ENCODE measurements at regions not wholly inside any gene's neighbourhood (a gene's known extent, or its start where the extent isn't known, plus 50 kb on each side); places are given as distances from the start of the nearest gene placed in this dataset.

GRCh38 chrX:137646472-137646871, 80.5 kb downstream of the ZIC3 start:
- no peaks in the 10 kb centered on the region for H3K36me3 Mint-ChIP-seq (ENCODE audit: low read depth)
- H3K27ac Mint-ChIP-seq: no peak overlapping the region
- no peak overlapping the region for H3K4me3 Mint-ChIP-seq
- CTCF ChIA-PET: interaction anchor here (1.1 kb wide), 1 partner anchor 140 kb away, joined by 3 read pairs; no protein-coding TSS in a partner anchor
- no peaks in the 10 kb centered on the region for H3K9me3 Mint-ChIP-seq
- H3K4me1 Mint-ChIP-seq: no peaks in the 10 kb centered on the region
- no peak for DNase-seq
- H3K27me3 Mint-ChIP-seq: no peaks in the 10 kb centered on the region
- POLR2A ChIA-PET: no interaction called here

- H3K9me3 Mint-ChIP-seq: no peaks in the 10 kb centered on the region
- POLR2A ChIA-PET: no interaction called here
Measured at GRCh38 chrX:137651647-137652046, 85.7 kb downstream of the ZIC3 start.

GRCh38 chrX:137652086-137652485, 86.2 kb downstream of the ZIC3 start:
- ChIA-PET CTCF (no interaction called here), POLR2A (no interaction called here)
- H3K27me3 Mint-ChIP-seq: no peaks in the 10 kb centered on the region
- DNase-seq: no peak
- no peak overlapping the region for H3K4me3 Mint-ChIP-seq
- no peaks in the 10 kb centered on the region for H3K4me1 Mint-ChIP-seq
- H3K27ac Mint-ChIP-seq: no peak overlapping the region
- no peaks in the 10 kb centered on the region for H3K36me3 Mint-ChIP-seq (ENCODE audit: low read depth)
- no peaks in the 10 kb centered on the region for H3K9me3 Mint-ChIP-seq

More at GRCh38 chrX:137651647-137652046, 85.7 kb downstream of the ZIC3 start:
- Mint-ChIP-seq H3K27me3 (no peaks in the 10 kb centered on the region), H3K27ac (no peak overlapping the region), H3K4me1 (no peaks in the 10 kb centered on the region), H3K4me3 (no peak overlapping the region), H3K36me3 (ENCODE audit: low read depth) (no peaks in the 10 kb centered on the region)
- DNase-seq: no peak
- CTCF ChIA-PET: no interaction called here

- no peaks in the 10 kb centered on the region for H3K27me3 Mint-ChIP-seq
- no peaks in the 10 kb centered on the region for H3K36me3 Mint-ChIP-seq (ENCODE audit: low read depth)
- H3K9me3 Mint-ChIP-seq: no peaks in the 10 kb centered on the region
- POLR2A ChIA-PET: no interaction called here
- no peaks in the 10 kb centered on the region for H3K4me1 Mint-ChIP-seq
- no peak overlapping the region for H3K4me3 Mint-ChIP-seq
- no peak overlapping the region for H3K27ac Mint-ChIP-seq
- CTCF ChIA-PET: no interaction called here
- DNase-seq: no peak
Measured at GRCh38 chrX:137654481-137654880, 88.6 kb downstream of the ZIC3 start.

GRCh38 chrX:137667776-137668175, 101.8 kb downstream of the ZIC3 start:
- H3K4me3 Mint-ChIP-seq: no peak overlapping the region
- H3K27ac Mint-ChIP-seq: no peak overlapping the region
- H3K27me3 Mint-ChIP-seq: no peaks in the 10 kb centered on the region

GRCh38 chrX:137684591-137684990, 118.7 kb downstream of the ZIC3 start:
- ChIA-PET POLR2A (no interaction called here), CTCF (interaction anchor here (0.6 kb wide), 1 partner anchor 1688 kb away, joined by 3 read pairs; no protein-coding TSS in a partner anchor)
- Mint-ChIP-seq H3K4me1 (no peaks in the 10 kb centered on the region), H3K9me3 (no peaks in the 10 kb centered on the region), H3K36me3 (ENCODE audit: low read depth) (no peaks in the 10 kb centered on the region), H3K4me3 (no peak overlapping the region), H3K27ac (no peak overlapping the region), H3K27me3 (no peaks in the 10 kb centered on the region)
- DNase-seq: no peak

More at GRCh38 chrX:137667776-137668175, 101.8 kb downstream of the ZIC3 start:
- Mint-ChIP-seq H3K4me1 (no peaks in the 10 kb centered on the region), H3K9me3 (no peaks in the 10 kb centered on the region), H3K36me3 (ENCODE audit: low read depth) (no peaks in the 10 kb centered on the region)
- ChIA-PET POLR2A (no interaction called here), CTCF (no interaction called here)
- DNase-seq: no peak

- Mint-ChIP-seq H3K27ac (no peak overlapping the region), H3K9me3 (no peaks in the 10 kb centered on the region), H3K4me1 (no peaks in the 10 kb centered on the region), H3K4me3 (no peak overlapping the region), H3K36me3 (ENCODE audit: low read depth) (no peaks in the 10 kb centered on the region), H3K27me3 (no peaks in the 10 kb centered on the region)
- CTCF ChIA-PET: no interaction called here
- DNase-seq: no peak
- POLR2A ChIA-PET: no interaction called here
Measured at GRCh38 chrX:137695417-137695816, 129.5 kb downstream of the ZIC3 start.

GRCh38 chrX:137707348-137707747, 141.4 kb downstream of the ZIC3 start:
- Mint-ChIP-seq H3K9me3 (no peaks in the 10 kb centered on the region), H3K27ac (no peak overlapping the region), H3K36me3 (ENCODE audit: low read depth) (no peaks in the 10 kb centered on the region), H3K4me3 (no peak overlapping the region), H3K27me3 (no peaks in the 10 kb centered on the region), H3K4me1 (no peaks in the 10 kb centered on the region)
- ChIA-PET POLR2A (no interaction called here), CTCF (no interaction called here)
- no peak for DNase-seq

- CTCF ChIA-PET: no interaction called here
- no peak for DNase-seq
- no peak overlapping the region for H3K27ac Mint-ChIP-seq
- no peak overlapping the region for H3K4me3 Mint-ChIP-seq
- H3K36me3 Mint-ChIP-seq (ENCODE audit: low read depth): no peaks in the 10 kb centered on the region
- H3K27me3 Mint-ChIP-seq: no peaks in the 10 kb centered on the region
- H3K4me1 Mint-ChIP-seq: no peaks in the 10 kb centered on the region
- POLR2A ChIA-PET: no interaction called here
- H3K9me3 Mint-ChIP-seq: no peaks in the 10 kb centered on the region
Measured at GRCh38 chrX:137742846-137743245, 176.9 kb downstream of the ZIC3 start.

- Mint-ChIP-seq H3K27me3 (no peaks in the 10 kb centered on the region), H3K4me1 (no peaks in the 10 kb centered on the region), H3K36me3 (ENCODE audit: low read depth) (no peaks in the 10 kb centered on the region), H3K4me3 (no peak overlapping the region), H3K27ac (no peak overlapping the region), H3K9me3 (no peaks in the 10 kb centered on the region)
- DNase-seq: no peak
- POLR2A ChIA-PET: no interaction called here
- CTCF ChIA-PET: no interaction called here
Measured at GRCh38 chrX:137743414-137743813, 177.5 kb downstream of the ZIC3 start.

GRCh38 chrX:137746289-137746688, 180.4 kb downstream of the ZIC3 start:
- POLR2A ChIA-PET: no interaction called here
- Mint-ChIP-seq H3K9me3 (no peaks in the 10 kb centered on the region), H3K27me3 (no peaks in the 10 kb centered on the region), H3K4me3 (no peak overlapping the region), H3K36me3 (ENCODE audit: low read depth) (no peaks in the 10 kb centered on the region), H3K4me1 (no peaks in the 10 kb centered on the region), H3K27ac (no peak overlapping the region)
- CTCF ChIA-PET: interaction anchor here (0.6 kb wide), 2 partner anchors 13 to 166 kb away, joined by 5 read pairs; no protein-coding TSS in a partner anchor
- no peak for DNase-seq

GRCh38 chrX:137747244-137748043, 181.5 kb downstream of the ZIC3 start:
- DNase-seq: no peak
- no peaks in the 10 kb centered on the region for H3K4me1 Mint-ChIP-seq
- H3K9me3 Mint-ChIP-seq: no peaks in the 10 kb centered on the region
- ChIA-PET CTCF (no interaction called here), POLR2A (no interaction called here)
- H3K27ac Mint-ChIP-seq: no peak overlapping the region
- H3K36me3 Mint-ChIP-seq (ENCODE audit: low read depth): no peaks in the 10 kb centered on the region
- no peak overlapping the region for H3K4me3 Mint-ChIP-seq
- H3K27me3 Mint-ChIP-seq: no peaks in the 10 kb centered on the region

GRCh38 chrX:137748827-137749226, 182.9 kb downstream of the ZIC3 start:
- ChIA-PET POLR2A (no interaction called here), CTCF (no interaction called here)
- Mint-ChIP-seq H3K4me3 (no peak overlapping the region), H3K27me3 (no peaks in the 10 kb centered on the region), H3K9me3 (no peaks in the 10 kb centered on the region), H3K4me1 (no peaks in the 10 kb centered on the region), H3K36me3 (ENCODE audit: low read depth) (no peaks in the 10 kb centered on the region), H3K27ac (no peak overlapping the region)
- no peak for DNase-seq

GRCh38 chrX:137749246-137749645, 183.3 kb downstream of the ZIC3 start:
- H3K27ac Mint-ChIP-seq: no peak overlapping the region
- H3K36me3 Mint-ChIP-seq (ENCODE audit: low read depth): no peaks in the 10 kb centered on the region
- no peaks in the 10 kb centered on the region for H3K27me3 Mint-ChIP-seq
- H3K4me3 Mint-ChIP-seq: no peak overlapping the region
- H3K4me1 Mint-ChIP-seq: no peaks in the 10 kb centered on the region
- ChIA-PET POLR2A (no interaction called here), CTCF (no interaction called here)
- H3K9me3 Mint-ChIP-seq: no peaks in the 10 kb centered on the region
- no peak for DNase-seq

All from activated CD4-positive, alpha-beta T cell treated with anti-CD3 and anti-CD28 coated beads, Interleukin-2, amount 10 ng/mL, durations not matched to agents 7 days and 5 days (primary cell).